Ishikawa (cell line): ENCODE measurements at regions not wholly inside any gene's neighbourhood (a gene's known extent, or its start where the extent isn't known, plus 50 kb on each side); places are given as distances from the start of the nearest gene placed in this dataset.

ENCODE experiments used
- CEBPB ChIP-seq: IDR thresholded peaks from 2 replicates; pipeline ENCODE4 v1.6.1; 2012
- CREB1 ChIP-seq: IDR thresholded peaks from 2 replicates; pipeline ENCODE4 v1.6.1; 2012; ENCODE audit warnings: low read depth
- EGR1 ChIP-seq: IDR thresholded peaks from 2 replicates; pipeline ENCODE4 v1.6.1; 2012
- EP300 ChIP-seq: IDR thresholded peaks from 2 replicates; pipeline ENCODE4 v1.6.1; 2012; ENCODE audit warnings: borderline replicate concordance
- FOXM1 ChIP-seq: IDR thresholded peaks from 2 replicates; pipeline ENCODE4 v1.6.1; 2012; ENCODE audit warnings: low read depth, borderline replicate concordance
- NFIC ChIP-seq: IDR thresholded peaks from 2 replicates; pipeline ENCODE4 v1.6.1; 2012
- RAD21 ChIP-seq: IDR thresholded peaks from 2 replicates; pipeline ENCODE4 v1.6.1; 2012; ENCODE audit warnings: low read depth
- REST ChIP-seq: IDR thresholded peaks from 2 replicates; pipeline ENCODE4 v1.6.1; 2012; ENCODE audit warnings: low read depth, mild to moderate bottlenecking
- TAF1 ChIP-seq: IDR thresholded peaks from 2 replicates; pipeline ENCODE4 v1.6.1; 2012; ENCODE audit warnings: low read depth, mild to moderate bottlenecking
- TCF12 ChIP-seq: IDR thresholded peaks from 2 replicates; pipeline ENCODE4 v1.6.1; 2012; ENCODE audit warnings: low read depth
- TEAD4 ChIP-seq: IDR thresholded peaks from 2 replicates; pipeline ENCODE4 v1.6.1; 2012
- YY1 ChIP-seq: IDR thresholded peaks from 2 replicates; pipeline ENCODE4 v1.6.1; 2012; ENCODE audit warnings: low read depth
- ZBTB7A ChIP-seq: IDR thresholded peaks from 2 replicates; pipeline ENCODE4 v1.6.1; 2012; ENCODE audit warnings: low read depth
- TF ChIP-seq, protein P1 (sequence below): IDR thresholded peaks from 2 replicates; pipeline ENCODE4 v1.6.1; 2012
- TF ChIP-seq, protein P2 (sequence below): IDR thresholded peaks from 2 replicates; pipeline ENCODE4 v1.6.1; 2012

DNA sequence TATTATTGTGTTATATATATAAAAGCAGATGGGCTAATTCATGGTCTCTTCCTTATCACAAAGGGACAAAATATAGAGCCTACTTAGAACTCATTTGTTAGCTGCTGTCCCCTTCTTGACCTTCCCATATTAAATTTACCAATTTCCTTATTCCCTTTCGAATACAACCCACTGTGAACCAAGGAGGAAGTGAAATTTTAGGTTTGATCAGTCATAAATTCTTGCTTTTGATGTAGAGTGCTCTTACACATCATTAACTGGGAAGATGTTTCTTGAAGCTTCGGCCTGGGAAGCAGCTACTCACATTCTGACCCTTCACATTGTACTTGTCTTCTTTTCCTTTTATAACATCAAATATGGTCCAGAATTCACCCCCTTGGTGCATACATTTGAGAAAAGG, 579.0 kb downstream of the LRFN5 start:
- TF ChIP-seq EP300 (no peak), YY1 (no peak), CREB1 (no peak), EGR1 (no peak)

DNA sequence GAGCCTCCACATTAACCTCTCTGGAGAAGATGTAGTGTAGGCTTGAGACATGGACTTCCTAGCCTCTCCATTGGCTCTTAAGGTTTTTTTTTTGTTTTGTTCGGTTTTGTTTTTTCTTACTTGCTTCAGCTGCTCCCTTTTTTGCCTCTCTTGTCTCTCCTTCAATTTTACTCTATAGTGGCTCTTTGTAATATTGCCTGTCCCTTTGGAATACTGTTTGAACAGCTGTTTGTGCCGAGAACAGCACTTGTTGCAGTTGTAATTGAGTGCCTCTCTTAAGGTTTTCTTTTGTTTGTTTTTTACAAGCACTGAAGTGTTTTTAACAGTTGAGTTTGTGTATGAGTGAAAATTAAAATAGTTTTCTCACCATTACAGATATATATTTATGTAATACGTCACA, 567.7 kb downstream of the LRFN5 start:
- no peak for TF ChIP-seq REST
- no peak for TF ChIP-seq YY1
- TF ChIP-seq RAD21, result no peak
- TF ChIP-seq, protein P1, sequence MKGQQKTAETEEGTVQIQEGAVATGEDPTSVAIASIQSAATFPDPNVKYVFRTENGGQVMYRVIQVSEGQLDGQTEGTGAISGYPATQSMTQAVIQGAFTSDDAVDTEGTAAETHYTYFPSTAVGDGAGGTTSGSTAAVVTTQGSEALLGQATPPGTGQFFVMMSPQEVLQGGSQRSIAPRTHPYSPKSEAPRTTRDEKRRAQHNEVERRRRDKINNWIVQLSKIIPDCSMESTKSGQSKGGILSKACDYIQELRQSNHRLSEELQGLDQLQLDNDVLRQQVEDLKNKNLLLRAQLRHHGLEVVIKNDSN, result no peak
- no peak for TF ChIP-seq CEBPB
- TF ChIP-seq, protein P2, sequence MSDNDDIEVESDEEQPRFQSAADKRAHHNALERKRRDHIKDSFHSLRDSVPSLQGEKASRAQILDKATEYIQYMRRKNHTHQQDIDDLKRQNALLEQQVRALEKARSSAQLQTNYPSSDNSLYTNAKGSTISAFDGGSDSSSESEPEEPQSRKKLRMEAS, result no peak
- TF ChIP-seq EGR1, result no peak
- TF ChIP-seq CREB1, result no peak
- TF ChIP-seq TAF1, result no peak
- no peak for TF ChIP-seq NFIC
- no peak for TF ChIP-seq ZBTB7A
- no peak for TF ChIP-seq FOXM1
- TF ChIP-seq TCF12, result no peak
- TF ChIP-seq EP300, result no peak
- TF ChIP-seq TEAD4, result no peak

GRCh38 chr14:42173206-42173605, 566.5 kb downstream of the LRFN5 start:
- TF ChIP-seq CREB1 (no peak), TAF1 (no peak), TCF12 (no peak), CEBPB (no peak)
- TF ChIP-seq, protein P1, result no peak
- TF ChIP-seq, protein P2, result no peak

GRCh38 chr14:42172304-42172703, 565.6 kb downstream of the LRFN5 start:
- TF ChIP-seq EP300, result no peak
- TF ChIP-seq TCF12, result no peak
- no peak for TF ChIP-seq RAD21
- no peak for TF ChIP-seq CREB1
- no peak for TF ChIP-seq CEBPB
- no peak for TF ChIP-seq ZBTB7A
- TF ChIP-seq, protein P2, result no peak
- TF ChIP-seq TEAD4, result no peak
- no peak for TF ChIP-seq REST
- no peak for TF ChIP-seq FOXM1
- no peak for TF ChIP-seq TAF1
- TF ChIP-seq EGR1, result no peak
- TF ChIP-seq NFIC, result no peak
- TF ChIP-seq, protein P1, result no peak
- no peak for TF ChIP-seq YY1

DNA sequence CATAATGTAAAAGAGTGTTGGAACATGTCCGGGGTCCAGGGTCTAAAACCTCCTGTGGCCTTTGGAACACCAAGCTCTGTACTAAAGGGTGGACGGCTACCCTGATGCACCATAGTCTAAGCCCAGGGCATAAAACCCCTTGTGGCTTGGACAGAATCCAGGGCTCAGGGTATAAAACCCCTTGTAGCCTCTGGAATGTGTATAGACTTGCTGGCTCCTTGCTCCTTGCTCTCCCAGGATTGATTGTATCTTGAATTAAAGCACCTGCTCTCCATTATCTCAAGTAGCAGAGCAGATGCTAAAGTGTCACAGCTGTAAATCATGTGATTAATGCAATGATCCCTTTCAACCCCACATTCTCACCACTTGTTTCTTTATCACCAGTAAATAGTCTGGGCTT, 556.5 kb downstream of the LRFN5 start:
- TF ChIP-seq, protein P1, result no peak
- TF ChIP-seq EGR1 (no peak), EP300 (no peak), CREB1 (no peak), REST (no peak), YY1 (no peak), CEBPB (no peak), ZBTB7A (no peak), RAD21 (no peak), FOXM1 (no peak), TEAD4 (no peak), TCF12 (no peak), NFIC (no peak)
- TF ChIP-seq, protein P2, result no peak
